GM10248 (cell line): ENCODE measurements at regions not wholly inside any gene's neighbourhood (a gene's known extent, or its start where the extent isn't known, plus 50 kb on each side); places are given as distances from the start of the nearest gene placed in this dataset.

Source experiments
- CTCF ChIA-PET: fragments of 300-600 bp; sonication (Branson Sonifier 250); formaldehyde crosslinking; extraction: SDS; loops from one replicate; lab custom pipeline; 2021; ENCODE audit warnings: antibody characterized with exemption; lab: Yijun Ruan, JAX
- POLR2A ChIA-PET: fragments of 350-650 bp; sonication (Branson Sonifier 250); formaldehyde crosslinking; extraction: SDS; loops from one replicate; lab custom pipeline; 2020; ENCODE audit warnings: antibody characterized with exemption; lab: Yijun Ruan, JAX
- DNase-seq: peaks from one replicate; pipeline ENCODE4 v3.0.0; 2012; ENCODE audit errors: extremely low spot score
- TF ChIP-seq, protein P1 (sequence below): IDR thresholded peaks from 2 replicates; pipeline ENCODE4 v1.5.1; 2012; ENCODE audit warnings: mild to moderate bottlenecking, low read depth; ENCODE audit errors: extremely low read depth, missing control alignments, control extremely low read depth

- CTCF ChIA-PET: no interaction called here
- TF ChIP-seq, protein P1, sequence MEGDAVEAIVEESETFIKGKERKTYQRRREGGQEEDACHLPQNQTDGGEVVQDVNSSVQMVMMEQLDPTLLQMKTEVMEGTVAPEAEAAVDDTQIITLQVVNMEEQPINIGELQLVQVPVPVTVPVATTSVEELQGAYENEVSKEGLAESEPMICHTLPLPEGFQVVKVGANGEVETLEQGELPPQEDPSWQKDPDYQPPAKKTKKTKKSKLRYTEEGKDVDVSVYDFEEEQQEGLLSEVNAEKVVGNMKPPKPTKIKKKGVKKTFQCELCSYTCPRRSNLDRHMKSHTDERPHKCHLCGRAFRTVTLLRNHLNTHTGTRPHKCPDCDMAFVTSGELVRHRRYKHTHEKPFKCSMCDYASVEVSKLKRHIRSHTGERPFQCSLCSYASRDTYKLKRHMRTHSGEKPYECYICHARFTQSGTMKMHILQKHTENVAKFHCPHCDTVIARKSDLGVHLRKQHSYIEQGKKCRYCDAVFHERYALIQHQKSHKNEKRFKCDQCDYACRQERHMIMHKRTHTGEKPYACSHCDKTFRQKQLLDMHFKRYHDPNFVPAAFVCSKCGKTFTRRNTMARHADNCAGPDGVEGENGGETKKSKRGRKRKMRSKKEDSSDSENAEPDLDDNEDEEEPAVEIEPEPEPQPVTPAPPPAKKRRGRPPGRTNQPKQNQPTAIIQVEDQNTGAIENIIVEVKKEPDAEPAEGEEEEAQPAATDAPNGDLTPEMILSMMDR: no peak
- no peak for DNase-seq
- POLR2A ChIA-PET: no interaction called here
Measured at GRCh38 chr13:47213047-47213446, 316.2 kb upstream of the HTR2A start.

DNA sequence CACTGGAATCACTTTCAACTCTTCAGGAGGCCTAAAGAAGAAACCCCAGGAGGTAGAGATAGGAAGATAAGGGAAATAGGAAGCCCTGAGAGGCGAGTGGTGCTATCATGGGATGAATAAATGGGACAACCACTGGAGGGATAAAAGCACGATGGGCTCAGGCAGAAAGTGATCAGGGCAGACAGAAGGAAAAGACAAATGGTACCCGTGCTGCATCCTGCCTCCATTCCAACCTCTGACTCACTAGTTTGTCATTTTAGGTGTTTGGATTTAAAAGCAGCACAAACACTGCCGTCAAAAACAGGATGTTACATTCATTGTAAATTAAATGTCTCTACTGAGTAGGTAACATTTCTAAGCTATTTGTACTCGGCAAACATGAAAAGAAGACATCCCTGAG lies 314.3 kb upstream of the HTR2A start:
- TF ChIP-seq, protein P1: no peak
- ChIA-PET POLR2A (no interaction called here), CTCF (no interaction called here)
- no peak for DNase-seq

DNA sequence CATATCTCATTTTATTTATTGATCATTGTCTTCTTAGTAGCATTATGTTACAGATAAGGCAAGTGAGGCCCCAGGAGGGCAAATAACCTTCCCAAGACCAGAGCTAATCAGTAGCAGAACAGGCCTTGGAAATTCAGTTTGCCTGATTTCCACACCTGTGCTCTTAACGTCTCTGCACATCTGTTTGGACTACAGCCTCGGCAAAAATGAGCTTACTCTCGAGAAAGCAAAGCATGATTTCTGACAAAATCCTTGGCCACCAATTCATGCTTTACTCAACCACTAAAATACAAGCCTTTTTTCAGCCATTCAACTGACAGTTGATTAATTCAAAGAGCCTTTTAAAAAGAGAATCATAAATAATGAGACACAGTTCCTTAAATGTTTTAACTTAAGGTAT lies 309.3 kb upstream of the HTR2A start:
- DNase-seq: no peak
- ChIA-PET POLR2A (no interaction called here), CTCF (no interaction called here)
- TF ChIP-seq, protein P1: no peak

GRCh38 chr13:47190696-47191305 lies 293.9 kb upstream of the HTR2A start:
- ChIA-PET CTCF (no interaction called here), POLR2A (no interaction called here)
- no peak for DNase-seq
- TF ChIP-seq, protein P1: no peak

DNA sequence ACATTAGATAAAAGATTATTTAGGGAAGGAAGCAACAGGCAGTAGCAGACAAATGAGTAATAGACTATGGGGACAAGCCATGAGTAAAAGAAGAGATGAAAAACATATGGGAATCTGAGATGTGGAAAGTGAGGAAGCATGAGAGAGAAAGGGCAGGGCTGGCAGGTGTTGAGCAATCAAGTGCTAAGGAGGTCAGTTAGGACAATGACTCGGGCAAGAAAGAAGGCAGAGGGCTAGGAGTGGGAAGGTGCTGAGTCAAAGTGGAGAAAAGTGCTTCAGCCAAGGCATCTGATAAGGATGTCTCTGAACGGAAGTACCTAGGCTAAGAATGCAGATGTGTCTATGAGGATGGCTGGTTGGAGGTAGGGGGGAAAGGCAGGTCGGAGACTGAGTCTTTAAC lies 291.9 kb upstream of the HTR2A start:
- TF ChIP-seq, protein P1: no peak
- CTCF ChIA-PET: no interaction called here
- DNase-seq: no peak
- POLR2A ChIA-PET: no interaction called here

GRCh38 chr13:47186471-47186870 lies 289.6 kb upstream of the HTR2A start:
- no peak for DNase-seq
- TF ChIP-seq, protein P1: no peak
- CTCF ChIA-PET: interaction anchor here (0.8 kb wide), 1 partner anchor 9 kb away, joined by 3 read pairs; no protein-coding TSS in a partner anchor
- POLR2A ChIA-PET: no interaction called here

DNA sequence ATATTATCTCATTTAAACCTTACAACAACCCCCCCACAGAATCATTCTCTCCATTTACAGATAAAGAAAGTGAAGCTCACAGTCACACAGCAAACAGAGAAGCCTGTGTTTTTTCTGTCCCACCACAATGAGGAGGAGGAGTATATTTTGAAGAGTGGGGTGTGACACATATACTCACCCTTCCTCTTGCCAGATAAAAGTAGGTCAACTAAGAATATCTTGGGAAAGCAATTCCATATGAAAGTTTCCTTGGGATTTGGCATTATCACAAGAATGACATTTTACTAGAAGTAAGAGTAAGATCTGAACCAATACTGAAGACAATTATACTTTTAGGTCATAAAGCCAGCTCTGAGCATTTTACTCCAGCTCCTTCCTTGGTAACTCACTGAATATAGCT lies 287.5 kb upstream of the HTR2A start:
- ChIA-PET CTCF (no interaction called here), POLR2A (no interaction called here)
- TF ChIP-seq, protein P1: no peak
- no peak for DNase-seq
